ENCODE measurements at regions not wholly inside any gene's neighbourhood (a gene's known extent, or its start where the extent isn't known, plus 50 kb on each side); places are given as distances from the start of the nearest gene placed in this dataset.

DNA sequence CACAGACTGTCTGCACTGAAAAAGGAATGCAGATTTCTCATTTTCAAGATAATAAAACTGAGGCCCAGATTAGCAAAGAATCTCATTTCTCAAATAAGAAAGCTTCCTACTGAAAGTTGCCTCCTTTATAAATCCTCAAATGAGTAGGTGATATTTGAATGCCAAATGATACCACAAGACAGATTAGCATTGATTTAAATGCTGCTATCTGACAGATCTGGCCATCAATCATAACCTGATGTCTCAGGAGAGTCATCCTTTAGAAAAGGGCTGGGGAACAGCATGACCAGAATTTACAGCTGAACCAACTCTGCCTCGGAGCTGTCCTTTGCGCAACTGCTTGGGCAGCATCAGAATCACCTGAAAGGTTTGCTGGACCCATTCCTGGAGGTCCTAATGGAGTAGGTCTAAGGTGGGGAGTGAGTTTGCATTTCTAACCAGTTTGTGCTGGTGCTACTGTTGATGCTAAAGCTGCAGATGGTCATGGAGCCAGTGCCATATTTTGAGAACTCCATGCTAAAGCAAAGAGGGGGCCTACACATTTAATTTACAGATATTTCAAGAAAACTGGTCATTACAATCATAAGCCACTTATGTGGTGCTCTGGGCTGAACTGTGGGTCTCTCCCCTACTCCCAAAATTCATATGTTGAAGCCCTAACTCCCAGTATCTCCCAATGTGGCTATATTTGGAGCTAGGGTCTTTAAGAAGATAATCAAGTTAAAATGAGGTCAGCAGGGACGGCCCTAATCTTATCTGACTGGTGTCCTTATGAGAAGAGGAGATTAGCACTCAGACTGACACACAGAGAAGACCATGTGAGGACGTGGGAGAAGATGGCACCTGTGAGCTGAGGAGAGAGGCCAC, 295.5 kb upstream of the JARID2 start (continued):
- TF ChIP-seq, protein P1, sequence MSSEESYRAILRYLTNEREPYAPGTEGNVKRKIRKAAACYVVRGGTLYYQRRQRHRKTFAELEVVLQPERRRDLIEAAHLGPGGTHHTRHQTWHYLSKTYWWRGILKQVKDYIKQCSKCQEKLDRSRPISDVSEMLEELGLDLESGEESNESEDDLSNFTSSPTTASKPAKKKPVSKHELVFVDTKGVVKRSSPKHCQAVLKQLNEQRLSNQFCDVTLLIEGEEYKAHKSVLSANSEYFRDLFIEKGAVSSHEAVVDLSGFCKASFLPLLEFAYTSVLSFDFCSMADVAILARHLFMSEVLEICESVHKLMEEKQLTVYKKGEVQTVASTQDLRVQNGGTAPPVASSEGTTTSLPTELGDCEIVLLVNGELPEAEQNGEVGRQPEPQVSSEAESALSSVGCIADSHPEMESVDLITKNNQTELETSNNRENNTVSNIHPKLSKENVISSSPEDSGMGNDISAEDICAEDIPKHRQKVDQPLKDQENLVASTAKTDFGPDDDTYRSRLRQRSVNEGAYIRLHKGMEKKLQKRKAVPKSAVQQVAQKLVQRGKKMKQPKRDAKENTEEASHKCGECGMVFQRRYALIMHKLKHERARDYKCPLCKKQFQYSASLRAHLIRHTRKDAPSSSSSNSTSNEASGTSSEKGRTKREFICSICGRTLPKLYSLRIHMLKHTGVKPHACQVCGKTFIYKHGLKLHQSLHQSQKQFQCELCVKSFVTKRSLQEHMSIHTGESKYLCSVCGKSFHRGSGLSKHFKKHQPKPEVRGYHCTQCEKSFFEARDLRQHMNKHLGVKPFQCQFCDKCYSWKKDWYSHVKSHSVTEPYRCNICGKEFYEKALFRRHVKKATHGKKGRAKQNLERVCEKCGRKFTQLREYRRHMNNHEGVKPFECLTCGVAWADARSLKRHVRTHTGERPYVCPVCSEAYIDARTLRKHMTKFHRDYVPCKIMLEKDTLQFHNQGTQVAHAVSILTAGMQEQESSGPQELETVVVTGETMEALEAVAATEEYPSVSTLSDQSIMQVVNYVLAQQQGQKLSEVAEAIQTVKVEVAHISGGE (CRISPR knock-in tag; IDR thresholded peaks at IDR 0.05) = no peak

DNA sequence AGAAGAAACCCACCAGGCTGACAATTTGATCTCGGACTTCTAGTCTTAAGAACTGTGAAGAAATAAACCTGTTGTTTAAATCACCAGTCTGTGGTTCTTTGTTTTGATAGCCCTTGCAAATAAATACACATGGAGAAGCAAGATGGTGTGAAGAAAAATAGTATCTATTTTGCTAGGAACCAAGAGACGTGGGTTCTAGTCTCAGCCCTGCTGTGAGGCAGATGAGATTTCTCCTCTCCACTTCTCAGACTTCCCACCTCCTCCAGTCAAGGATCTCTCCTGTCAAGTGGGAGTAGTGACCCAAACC, 294.9 kb upstream of the JARID2 start:
- no peak overlapping the region for H3K4me3 ChIP-seq
- peaks cover 6% of the 10 kb centered on the region; the same call in 2 of the 3 replicates for H3K9me3 ChIP-seq (replicated peaks; ENCODE audit: control insufficient read depth, insufficient read depth, low read length)
- CTCF ChIA-PET = interaction anchor here (1.7 kb wide), 1 partner anchor 9 kb away, joined by 5 read pairs; no protein-coding TSS in a partner anchor
- in situ Hi-C loops (cut with MboI) = no loop called here
- H3K27me3 ChIP-seq (replicated peaks in 1 of 2; ENCODE audit: control insufficient read depth in 2 of 2, insufficient read depth in 2 of 2, low read length in 1 of 2) = no peaks in the 10 kb centered on the region
- intact Hi-C loops (cut with micrococcal nuclease; ENCODE audit: unreplicated experiment) = no loop called here
- H3K9ac ChIP-seq (ENCODE audit: control insufficient read depth, insufficient read depth, low read length) = no peak overlapping the region
- H2AFZ ChIP-seq (ENCODE audit: control insufficient read depth, low read depth, low read length) = no peak overlapping the region
- H3K36me3 ChIP-seq (ENCODE audit: control insufficient read depth in 2 of 2, insufficient read depth in 2 of 2, low read length in 1 of 2) = no peaks in the 10 kb centered on the region
- no peaks in the 10 kb centered on the region for H4K20me1 ChIP-seq (ENCODE audit: control insufficient read depth, insufficient read depth)
- SMC1A ChIA-PET (ENCODE audit: uncharacterized antibody, unreplicated experiment) = no interaction called here
- no TSS peak for BruUV-seq (replicated peaks)
- RAD21 ChIA-PET (ENCODE audit: unreplicated experiment) = no interaction called here
- no peak overlapping the region for H3K27ac ChIP-seq (ENCODE audit: control insufficient read depth, insufficient read depth)
- WGBS (ENCODE audit: insufficient coverage, insufficient replicate concordance, low lambda C conversion rate, missing lambda C conversion rate) = 48% methylated on average over 2 of the region's 2 CpGs
- no peak for TF ChIP-seq SPI1 (IDR thresholded peaks at IDR 0.05; ENCODE audit: borderline replicate concordance, insufficient read depth, low read depth, low read length)
- no peak for TF ChIP-seq MXI1 (IDR thresholded peaks at IDR 0.05; ENCODE audit: low read depth, low read length)
- TF ChIP-seq, protein P2, sequence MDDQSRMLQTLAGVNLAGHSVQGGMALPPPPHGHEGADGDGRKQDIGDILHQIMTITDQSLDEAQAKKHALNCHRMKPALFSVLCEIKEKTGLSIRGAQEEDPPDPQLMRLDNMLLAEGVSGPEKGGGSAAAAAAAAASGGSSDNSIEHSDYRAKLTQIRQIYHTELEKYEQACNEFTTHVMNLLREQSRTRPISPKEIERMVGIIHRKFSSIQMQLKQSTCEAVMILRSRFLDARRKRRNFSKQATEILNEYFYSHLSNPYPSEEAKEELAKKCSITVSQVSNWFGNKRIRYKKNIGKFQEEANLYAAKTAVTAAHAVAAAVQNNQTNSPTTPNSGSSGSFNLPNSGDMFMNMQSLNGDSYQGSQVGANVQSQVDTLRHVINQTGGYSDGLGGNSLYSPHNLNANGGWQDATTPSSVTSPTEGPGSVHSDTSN (IDR thresholded peaks at IDR 0.05; ENCODE audit: insufficient replicate concordance, low read depth, low read length) = no peak
- TF ChIP-seq KLF5 (IDR thresholded peaks at IDR 0.05; ENCODE audit: partially characterized antibody) = no peak
- DNase-seq (ENCODE audit: low read depth, low spot score) = no peak
- ATAC-seq = no peak
- no peak overlapping the region for H3K4me2 ChIP-seq (ENCODE audit: control insufficient read depth, insufficient read depth)
- POLR2A ChIA-PET = no interaction called here
- no peaks in the 10 kb centered on the region for H3K79me2 ChIP-seq (ENCODE audit: control insufficient read depth, insufficient read depth, low read length)
- peaks cover 4% of the 10 kb centered on the region for H3K4me1 ChIP-seq (ENCODE audit: control insufficient read depth, insufficient read depth, low read length)
- FAIRE-seq = no peak

Data from GM12878 (cell line).